Tongue (tissue), 1 donor: ENCODE measurements at regions not wholly inside any gene's neighbourhood (a gene's known extent, or its start where the extent isn't known, plus 50 kb on each side); places are given as distances from the start of the nearest gene placed in this dataset.

Experiments
- DNase-seq: peaks from one replicate; pipeline ENCODE4 v3.0.0-alpha.2; 2015

DNA sequence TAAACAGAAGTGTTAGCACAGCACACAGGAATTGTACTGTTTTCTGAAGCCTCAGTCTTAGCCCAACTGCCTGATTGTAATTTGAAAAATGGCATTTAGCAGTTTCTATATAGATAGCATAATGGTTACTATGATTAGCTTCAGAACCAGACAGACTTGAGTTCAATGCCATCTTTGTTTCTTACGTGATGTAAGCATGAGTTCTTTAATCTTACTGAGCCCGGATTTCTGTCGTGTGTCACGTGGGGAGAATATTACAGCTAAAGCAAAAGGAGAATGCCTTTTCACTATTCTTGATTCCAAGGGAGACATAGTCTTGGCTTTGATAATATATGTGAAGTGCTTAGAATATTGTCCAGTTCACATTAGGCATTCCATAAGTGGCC lies 407.3 kb downstream of the STIM2 start:
- DNase-seq: no peak

DNA sequence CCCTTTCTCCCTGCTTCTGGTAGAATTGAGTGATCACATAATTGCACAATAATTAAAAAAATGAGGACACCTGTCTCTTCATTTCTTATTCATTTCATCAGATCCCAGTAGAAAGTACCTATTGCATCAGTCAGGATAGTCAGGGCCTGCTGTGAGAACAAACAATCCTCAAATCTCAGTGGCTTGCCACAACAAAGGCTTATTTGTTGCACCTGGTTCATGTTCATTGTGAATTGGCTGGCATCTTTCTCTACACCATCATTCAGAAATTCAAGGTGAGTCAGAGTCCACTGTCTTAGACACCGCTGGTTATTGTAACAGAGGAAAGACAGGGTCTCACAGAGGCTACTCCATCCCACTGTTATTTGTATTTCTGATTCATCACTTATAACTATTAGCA lies 409.8 kb downstream of the STIM2 start:
- no peak for DNase-seq

DNA sequence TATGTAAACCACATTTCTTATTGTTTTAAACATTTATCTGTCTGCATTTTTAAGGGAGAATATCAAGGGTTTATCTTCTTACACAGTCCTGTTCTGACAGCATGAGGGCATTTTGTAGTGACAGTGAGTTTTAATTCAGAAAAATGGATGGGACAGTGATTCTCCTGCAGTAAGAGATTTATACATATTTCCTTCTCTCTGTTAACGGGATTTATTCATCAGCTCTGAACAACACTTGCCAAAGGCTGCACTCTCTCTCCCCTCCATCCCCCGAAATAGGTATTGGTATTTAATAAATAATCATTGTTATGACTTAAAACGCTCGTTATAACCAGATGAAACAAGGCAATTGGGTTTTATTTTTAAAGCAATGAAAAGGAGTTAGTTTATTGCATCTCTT lies 410.9 kb downstream of the STIM2 start:
- DNase-seq: no peak

DNA sequence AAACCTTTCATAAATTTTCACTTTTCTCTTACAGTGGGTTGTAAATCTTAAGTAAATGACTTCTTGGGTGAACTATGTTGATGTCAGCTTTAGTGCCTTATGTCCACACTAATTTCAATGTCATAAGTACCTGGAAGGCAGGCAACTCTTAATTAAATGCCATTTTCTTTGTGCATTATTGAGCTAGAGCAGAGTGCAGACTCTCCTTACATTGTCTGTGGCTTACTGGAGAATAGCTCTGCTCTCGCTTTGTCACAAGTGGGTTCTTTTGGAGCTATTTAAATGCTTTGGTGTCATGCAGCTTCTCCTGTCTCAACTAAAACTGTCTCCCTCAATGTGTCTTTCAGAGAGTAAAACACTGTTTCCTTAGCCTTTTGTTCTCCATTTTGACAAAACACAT lies 411.6 kb downstream of the STIM2 start:
- DNase-seq: no peak

DNA sequence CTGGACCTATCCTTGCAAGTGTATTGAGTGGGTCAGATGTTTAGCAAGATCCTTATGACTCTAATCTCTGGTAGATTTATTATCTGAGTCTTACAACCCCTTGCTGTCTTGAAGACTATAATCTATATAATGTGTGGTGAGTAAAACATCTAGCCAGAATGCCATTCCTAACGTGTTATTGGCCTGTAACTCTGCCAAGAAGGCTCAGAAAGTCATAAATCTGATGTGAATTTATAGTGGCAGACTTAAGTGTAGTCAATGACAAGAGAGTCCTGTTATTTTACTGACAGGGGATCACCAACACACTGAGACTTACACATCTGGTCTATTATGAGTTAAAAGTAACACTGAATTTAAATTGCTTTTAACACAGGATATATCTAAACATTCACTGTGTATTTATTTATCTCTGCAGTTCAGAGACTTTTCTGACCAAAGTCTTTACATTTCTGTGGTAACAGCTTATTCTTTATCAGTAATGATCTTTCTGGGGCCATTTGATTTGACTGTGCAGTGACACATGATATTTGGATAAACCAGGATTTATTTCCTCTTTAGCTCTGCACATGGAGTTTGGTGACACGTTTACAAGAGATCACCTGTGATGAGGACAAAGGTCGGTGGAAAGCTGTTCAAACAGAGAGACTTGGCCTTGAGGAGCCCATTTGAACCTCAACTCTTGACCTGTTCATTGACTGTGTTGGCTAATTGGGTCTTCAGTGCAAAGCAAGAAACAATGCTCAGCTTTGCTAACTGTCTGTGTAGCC lies 415.8 kb downstream of the STIM2 start:
- no peak for DNase-seq

DNA sequence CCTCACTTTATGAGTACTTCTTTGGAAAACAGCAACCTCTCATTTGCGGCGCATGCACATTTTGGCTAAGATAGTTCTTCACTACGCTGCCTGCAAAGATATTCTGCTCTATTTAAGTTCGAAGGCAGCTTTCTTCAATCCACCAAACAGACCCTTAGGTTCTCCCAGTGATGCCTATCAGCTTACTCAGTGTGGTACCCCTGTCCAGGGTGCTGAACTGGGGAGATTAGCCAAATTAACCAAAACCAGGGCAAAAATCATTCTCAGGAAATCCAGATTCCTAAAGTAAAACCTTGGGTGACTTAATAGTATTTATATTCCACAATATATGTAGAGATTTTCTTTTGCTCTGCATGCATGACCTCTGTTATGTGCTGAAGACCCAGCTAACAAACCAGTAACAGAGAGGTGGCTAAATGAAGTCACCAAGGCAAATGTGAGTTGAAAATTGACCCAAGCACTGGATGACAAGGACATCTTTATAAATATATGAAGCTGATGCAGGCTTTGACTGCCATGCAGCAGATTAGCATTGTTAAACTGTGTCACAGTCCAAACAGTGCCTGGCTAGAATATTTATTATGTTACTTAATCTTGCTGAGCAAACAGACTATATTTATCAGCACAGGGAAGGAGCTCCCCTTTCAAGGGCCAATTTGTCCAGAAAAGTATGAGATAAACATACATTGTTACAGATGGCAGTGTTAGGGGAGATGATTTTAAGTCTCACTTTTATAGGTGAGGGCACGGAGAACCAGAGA lies 418.2 kb downstream of the STIM2 start:
- DNase-seq: peak; percentile 65

DNA sequence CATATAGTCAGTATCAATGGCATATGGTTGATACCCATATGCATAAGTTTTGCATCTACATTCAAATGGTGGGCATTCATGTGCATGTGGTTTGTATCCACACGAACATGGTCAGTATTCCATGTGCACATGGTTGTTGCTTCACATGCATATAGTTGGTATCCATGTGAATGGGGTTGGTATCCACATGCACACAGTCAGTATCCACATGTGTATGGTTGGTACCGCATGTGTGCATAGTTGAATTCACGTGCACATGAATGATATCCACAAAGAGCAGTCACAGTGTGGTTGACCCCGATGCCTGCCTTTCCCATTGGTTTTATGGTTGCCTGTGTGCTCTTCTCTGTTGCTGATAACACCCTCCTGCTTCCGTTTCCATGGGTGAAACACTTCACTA lies 427.9 kb downstream of the STIM2 start:
- DNase-seq: no peak

DNA sequence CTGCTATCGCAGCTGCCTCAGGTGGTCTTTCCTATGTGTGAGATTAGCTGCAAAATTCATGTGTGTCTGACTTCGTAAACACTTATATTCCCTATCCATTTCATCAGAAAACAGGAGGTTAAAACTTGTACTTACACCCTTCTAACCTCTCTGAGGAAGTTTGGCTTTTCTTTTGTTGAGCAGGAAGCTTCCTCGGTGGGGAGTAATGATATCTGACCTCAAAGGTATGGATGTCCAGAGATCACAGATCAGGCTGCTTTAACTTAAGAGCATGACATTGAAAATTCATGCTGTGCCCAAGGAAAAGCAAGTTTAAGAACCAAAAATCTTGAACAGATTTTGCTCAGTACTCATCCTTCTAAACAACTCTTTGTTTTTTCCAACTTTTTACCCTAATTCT lies 429.1 kb downstream of the STIM2 start:
- DNase-seq: no peak

DNA sequence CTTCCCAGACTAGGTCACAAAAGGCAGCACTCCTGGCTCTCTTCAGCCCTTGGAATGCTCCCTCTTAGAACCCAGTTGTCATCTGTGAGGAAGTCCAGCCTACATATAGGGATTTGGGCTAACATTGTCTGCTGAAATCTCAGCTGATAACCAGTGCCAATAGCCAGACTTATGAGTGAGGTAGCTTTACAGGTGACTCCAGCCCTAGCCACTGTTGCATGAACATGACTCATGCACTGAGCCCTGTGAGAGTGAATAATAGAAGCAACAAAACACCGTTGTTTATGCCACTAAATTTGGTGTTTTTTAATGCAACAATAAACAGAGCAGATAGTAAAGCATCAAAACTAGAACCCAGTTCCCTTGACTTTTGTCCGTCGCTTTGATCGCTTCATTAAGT lies 433.2 kb downstream of the STIM2 start:
- DNase-seq: no peak

DNA sequence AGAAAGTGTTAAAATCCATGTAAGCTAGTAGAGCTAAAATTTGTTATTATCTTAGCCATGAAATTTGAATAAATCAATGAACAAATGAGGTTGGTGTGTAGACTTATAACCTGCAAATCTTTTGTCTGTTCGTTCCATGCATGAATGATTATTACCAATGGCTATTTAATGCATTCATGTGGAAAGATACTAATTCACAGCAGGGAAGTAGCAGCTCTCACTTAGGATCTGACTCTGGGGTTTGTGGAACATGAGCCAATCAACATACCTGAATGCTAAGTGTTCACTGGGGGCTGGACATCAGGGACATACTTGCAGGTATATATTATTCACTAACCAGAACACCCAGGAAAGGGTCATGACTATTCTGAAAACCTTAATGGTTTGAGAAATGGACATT lies 444.1 kb downstream of the STIM2 start:
- no peak for DNase-seq

DNA sequence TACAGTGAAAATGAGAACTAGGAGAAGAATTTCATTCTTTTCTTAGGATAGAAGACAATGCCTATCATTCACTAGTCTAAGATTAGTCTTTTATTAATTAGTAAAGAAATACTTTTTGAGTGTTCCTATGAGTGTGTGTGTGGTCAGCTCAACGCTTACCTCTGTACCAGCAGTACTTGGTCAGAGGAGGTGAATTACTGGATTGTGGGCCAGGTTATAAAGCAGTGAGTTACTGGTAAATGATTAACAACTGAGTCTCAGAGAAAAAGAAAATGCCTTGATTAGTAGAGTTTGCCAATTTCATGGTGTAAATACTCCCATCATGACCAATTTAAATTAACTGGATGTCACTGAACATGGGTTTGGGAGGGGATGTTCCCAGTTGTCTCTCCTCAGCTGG lies 444.6 kb downstream of the STIM2 start:
- DNase-seq: no peak

DNA sequence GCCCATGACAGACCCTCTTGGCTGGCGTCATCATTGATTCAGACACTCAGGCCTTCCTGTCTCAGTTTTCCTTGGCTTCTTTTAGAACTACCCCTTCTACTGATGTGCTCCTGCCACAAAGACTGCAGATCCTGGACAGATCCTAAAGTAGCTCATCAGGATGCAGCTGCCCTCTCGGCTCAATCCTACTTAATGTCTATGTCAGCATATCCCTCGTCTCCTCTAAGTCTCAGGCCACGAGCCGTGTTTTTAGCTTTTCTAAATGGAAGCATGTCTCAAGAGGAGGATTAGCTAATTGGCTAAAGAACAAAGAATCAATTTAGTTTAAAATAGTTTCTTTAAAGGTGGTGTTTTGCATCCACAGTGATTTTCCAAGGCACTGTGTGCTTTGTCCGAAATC lies 447.7 kb downstream of the STIM2 start:
- DNase-seq: peak; percentile 24

DNA sequence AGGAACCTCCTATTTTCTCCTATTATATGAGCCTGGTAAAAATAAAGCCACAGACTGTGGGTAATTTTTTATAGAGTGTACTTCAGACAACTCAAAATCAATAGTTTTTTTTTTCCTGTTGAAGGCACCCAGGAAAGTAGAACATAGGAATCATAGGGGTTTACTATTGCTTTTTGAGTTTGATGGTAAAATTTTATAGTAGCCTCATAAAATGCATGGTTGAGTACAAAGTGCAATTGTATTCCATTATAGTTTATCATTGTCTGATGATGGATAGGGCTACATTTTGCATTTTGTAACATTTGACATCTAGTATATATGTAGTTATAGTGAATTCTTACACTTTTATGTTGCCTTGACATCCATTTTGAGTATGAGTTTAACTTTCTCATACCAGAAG lies 455.0 kb downstream of the STIM2 start:
- no peak for DNase-seq

DNA sequence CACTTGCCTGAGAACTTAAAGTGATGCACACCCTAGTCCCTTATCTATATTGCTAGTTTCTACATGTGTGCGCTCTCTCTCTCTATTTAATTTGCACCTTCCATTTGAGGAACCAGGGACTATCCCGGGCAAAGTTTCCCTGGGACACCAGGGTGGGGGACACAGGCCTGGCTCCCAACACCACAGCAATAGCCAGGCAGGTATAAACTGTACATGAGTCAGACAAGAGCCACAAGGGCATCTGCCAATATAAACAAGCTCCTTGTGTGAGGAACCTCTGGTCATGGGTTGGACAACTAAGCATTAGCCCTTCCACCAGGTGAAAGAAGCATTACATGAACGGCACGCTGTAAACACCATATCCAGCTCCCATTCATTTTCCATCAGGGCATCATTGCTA lies 455.5 kb downstream of the STIM2 start:
- DNase-seq: no peak

DNA sequence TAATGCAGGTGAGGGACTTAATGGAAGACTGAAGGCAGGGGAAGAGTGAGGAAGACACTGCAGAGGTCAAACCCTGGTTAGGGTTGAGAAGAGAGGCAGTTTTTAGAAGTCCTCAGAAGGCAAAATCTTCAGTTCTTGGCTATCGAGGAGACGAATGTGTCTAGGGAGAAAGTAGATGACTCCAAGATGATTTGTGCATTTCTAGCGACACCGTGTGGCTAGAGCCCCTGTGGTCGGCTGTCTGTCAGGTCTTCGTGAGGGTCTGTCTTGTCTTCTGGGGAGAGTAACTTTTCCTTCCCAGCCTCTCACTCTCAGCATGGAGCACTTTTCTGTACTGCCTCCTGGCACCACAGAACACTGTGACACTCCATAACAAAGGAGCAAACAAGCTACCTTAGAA lies 458.1 kb downstream of the STIM2 start:
- peak; percentile 57 for DNase-seq

DNA sequence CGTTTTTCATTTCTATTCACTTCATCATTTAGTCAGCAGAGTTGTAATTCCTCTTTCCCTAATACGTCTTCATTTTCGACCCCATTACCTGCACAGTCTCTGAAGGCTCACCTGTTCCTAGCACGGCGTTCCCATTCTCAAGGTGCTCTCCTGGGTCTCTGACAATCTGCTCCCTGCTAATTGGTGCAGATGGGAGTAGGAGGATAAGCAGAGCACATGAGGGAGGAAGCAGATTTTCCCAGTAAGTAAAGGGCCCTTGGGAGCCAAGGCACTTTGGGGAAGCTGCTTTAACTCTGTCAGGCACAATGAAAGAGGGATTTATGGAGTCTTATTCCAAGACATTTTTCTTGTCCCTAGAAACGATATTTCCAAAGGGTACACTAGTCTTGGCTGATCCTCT lies 466.4 kb downstream of the STIM2 start:
- DNase-seq: no peak

DNA sequence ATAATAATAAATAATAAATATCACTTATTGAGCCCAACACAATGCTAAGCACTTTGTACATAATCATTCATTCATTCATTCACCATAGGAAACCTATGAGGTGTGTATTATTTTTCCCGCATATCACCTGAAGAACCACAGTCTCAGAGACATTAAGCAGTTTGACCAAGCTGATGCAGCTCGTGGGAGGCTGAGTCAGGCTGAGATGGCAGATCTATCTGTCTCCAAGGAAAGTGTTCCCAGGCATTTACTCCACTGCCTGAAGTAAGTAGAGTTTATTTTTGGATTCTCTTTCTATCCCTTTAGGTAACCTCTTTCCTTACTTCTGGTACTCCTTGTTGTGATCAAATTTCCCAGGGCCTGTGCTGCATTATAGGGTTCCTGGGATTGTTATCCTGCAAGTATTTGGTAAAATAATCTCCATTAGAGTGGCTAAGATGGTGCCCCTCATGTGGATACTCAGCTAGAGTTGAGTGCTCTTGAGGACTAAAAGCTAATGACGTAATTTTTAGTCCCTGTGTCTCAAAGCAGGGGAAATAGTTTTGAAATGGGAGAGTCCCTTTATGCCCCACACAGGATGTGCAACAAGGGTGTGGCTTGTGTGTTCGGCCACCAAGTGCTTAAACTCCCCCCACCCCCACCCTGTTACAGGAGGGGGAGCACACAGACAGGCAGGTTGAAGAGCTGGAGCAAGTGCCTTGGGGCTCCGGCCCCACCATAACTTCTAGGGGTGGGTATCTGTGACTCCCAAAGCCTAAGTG lies 467.0 kb downstream of the STIM2 start:
- no peak for DNase-seq

DNA sequence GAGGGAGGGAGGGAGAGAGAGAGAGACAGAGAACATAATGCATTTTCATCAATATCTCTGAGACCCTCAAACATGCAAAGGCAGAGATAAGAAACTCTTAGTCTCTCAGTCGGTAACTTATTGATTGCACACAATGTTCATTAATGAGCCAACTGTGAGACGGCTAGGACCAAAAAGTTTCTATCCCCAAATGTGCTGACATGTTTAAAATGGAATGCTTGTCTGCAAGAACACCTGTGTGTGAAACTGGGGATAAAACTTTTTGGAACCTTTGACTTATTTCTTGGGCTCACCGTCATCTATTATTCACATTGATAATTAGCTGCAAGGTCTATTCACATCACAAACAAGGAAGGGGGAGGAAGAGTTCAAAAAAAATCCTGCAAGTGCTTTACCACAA lies 477.9 kb downstream of the STIM2 start:
- no peak for DNase-seq

DNA sequence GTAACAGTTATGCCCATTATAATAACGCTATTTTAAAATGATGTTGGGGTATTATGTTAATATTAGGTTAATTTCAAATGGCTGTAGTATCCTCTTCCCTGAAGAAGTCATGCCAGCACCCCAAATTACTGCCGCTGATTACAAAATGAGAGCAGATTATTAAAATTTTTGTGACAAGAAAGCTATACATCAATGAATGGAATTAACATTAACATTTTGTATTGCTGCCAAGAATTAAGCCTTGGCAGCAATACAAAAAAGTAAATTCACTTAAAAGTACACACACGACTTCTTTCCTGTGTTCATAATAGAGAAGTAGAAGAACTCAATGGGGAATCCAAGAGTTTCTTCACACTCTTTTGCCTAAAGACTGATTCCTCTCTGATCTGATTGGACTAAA lies 482.8 kb downstream of the STIM2 start:
- no peak for DNase-seq

DNA sequence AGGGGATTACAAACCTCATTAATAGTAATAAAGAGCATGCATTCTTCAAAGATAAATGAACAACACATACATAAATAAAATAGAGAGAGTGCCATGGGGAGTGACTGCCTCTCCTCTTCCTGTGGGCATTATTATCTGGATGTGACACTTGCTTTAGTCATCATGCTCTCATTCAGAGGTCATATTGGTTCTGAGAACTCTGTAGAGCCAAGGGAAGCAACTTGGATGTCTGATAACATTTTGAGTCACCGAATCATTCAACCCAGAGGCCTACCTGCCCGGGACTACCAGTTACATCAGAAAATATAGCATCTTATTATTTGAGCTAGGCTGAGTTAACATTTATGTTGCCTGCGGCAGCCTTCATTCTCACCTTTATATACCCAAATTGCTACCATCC lies 489.5 kb downstream of the STIM2 start:
- no peak for DNase-seq

DNA sequence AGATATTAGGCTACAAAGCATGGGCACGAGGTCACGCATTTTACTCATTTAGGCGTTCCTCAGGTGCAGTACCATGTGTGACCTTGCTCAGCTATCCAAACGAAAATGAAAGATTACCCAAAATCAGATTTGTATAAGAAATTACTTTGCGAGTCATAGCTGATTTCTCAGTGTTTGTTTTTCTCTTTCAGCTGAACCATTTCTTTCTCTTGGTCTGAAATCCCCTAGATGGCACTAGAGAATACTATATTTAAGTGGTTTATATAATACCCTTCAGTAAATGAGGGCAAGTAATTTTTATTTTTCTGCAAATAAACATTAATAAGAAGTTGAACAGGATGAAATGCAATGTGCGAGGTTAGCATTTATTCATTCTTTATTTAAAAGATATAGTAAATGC lies 496.6 kb downstream of the STIM2 start:
- DNase-seq: peak; percentile 35

DNA sequence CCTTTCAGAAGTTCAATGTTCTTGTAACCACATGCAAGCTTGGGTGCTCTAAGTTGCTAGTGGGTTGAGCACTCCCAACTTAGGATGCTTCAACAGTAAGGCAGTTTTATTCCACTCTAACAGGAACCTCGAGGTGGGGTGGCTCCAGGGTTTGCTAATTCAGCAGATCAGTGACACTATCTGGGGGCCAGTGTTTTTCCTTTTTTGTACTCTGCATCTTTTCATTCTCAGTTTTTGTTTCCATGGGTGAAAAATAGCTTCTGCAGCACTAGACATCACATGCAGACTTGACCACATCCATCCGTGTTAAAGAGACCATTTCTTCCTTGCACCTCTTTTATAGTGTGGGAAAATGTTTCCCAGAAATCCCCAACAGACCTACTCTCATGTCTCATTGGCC lies 497.6 kb downstream of the STIM2 start:
- DNase-seq: no peak

DNA sequence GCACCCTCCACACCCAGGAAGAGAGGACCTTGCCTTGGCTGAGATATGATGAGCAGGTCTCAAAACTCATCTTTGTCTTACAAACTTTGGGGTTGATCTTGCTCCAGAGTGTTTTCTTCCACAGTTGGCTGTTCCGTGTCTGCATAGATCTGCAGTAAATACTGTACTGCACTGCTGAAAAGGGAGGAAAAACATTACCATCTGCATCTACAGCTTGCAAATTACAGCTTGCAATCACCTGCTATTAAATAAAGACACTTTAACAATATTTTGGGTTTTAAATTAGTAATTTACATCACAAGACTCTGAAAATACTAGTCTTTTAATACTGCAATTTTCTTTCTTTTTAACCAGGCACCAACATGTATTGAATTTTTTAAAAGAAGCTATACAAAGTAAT lies 499.5 kb downstream of the STIM2 start:
- no peak for DNase-seq
